Activated T-helper 1 cell treated with anti-CD3 and anti-CD28 coated beads, Interleukin-12 subunit alpha, Interleukin-12 subunit beta, Interleukin-2, Interleukin-4 antibody, amounts not matched to agents 30 ng/mL and 10 ng/mL and 1 ng/mL, durations not matched to agents 14 hours and 24 hours and 36 hours (primary cell): ENCODE measurements at regions not wholly inside any gene's neighbourhood (a gene's known extent, or its start where the extent isn't known, plus 50 kb on each side); places are given as distances from the start of the nearest gene placed in this dataset.

Experiments used
- DNase-seq: peaks from one replicate; pipeline ENCODE4 v3.0.0; 2021; ENCODE audit warnings: low spot score
- H3K27ac Mint-ChIP-seq: one replicate; pipeline ENCODE4 v1.8.0; 2021; ENCODE audit warnings: mild to moderate bottlenecking, mixed read lengths
- H3K27me3 Mint-ChIP-seq: one replicate; pipeline ENCODE4 v1.8.0; 2022; ENCODE audit warnings: mild to moderate bottlenecking, moderate library complexity, mixed read lengths; ENCODE audit not compliant: insufficient read depth
- H3K36me3 Mint-ChIP-seq: one replicate; pipeline ENCODE4 v1.8.0; 2021; ENCODE audit warnings: low read depth, mixed read lengths
- H3K4me1 Mint-ChIP-seq: one replicate; pipeline ENCODE4 v1.8.0; 2021; ENCODE audit warnings: low read depth, mixed read lengths
- H3K4me3 Mint-ChIP-seq: one replicate; pipeline ENCODE4 v1.8.0; 2021; ENCODE audit warnings: mild to moderate bottlenecking, moderate library complexity, mixed read lengths
- H3K9me3 Mint-ChIP-seq: one replicate; pipeline ENCODE4 v1.8.0; 2021; ENCODE audit warnings: mixed read lengths
- intact Hi-C: fragments of 100-400 bp; cut with micrococcal nuclease; formaldehyde crosslinking; loops from one replicate; pipeline ENCODE4 v1.15.1; 2024

DNA sequence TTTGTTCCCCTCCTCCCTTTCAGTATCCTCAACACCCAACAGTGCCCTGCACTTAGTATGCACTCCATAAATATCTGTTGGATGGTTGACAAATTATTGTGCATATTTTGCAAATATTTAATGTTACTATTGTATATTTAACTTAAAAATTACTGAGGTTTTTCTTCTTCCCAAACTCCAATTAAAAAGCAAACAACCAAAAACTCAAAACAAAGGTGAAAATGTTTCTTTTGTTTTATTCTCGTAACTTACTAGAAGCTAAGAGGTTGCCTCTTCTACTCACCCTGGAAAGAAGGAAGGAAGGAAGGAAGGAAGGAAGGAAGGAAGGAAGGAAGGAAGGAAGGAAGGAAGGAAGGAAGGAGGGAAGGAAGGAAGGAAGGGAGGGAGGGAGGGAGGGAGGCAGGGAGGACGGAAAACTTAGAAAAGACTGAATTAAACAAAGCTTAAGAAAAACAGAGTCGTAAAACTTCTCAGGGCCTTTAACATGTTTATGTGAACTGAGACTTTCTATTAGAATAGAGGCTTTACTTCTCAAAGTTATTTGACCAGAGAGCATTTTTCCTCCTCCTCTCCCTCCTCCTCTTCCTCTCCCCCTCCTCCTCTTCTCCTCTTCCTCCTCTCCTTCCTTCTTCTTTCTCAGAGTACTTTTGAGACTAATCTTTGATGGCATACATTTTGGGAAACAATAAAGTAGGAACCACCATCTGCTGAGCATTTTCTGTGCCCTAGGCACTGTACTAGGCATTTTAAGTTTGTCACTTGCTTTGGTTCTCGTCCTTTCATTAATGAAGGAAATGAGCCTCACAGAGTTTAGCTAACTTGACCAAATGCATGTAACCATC, 396.6 kb upstream of the WWC1 start:
- H3K4me3 Mint-ChIP-seq: no peak overlapping the region

DNA sequence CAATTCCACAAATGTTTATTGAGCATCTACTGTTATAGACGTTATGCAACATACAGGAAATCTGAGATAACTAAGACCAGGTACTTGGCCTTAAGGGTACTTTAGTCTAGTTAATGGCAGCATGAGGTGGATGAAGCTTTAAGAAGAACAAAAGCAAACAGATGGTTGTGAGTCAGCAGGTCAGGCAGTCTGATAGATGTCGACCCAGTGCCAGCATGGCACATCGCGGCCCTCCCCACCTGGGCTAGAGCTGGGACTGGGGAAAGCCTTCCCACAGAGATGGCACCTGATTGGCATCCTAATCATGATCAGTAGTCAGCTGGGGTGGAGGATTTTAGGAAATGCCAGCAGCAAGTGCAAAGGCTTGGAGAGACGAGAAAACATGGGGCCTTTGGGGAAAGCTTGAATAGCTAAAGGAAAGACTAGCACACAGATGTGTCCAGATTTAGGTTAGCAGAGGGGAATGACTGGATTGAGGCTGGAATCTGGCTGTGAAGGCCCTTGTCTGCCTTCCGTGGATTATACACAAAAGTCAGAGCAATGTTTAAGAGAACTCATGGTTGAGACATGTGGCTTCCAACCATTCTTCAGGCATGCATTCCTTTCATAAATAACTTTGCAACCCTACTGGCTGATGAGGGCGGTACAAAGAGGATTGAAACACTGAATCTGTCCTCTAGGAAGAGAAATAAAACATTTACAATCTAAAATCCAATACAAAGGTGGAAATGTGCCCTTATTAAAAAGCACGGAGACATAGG, 395.4 kb upstream of the WWC1 start:
- no peaks in the 10 kb centered on the region for H3K36me3 Mint-ChIP-seq
- no peak overlapping the region for H3K27ac Mint-ChIP-seq
- intact Hi-C loops: no loop called here
- H3K9me3 Mint-ChIP-seq: no peaks in the 10 kb centered on the region
- H3K27me3 Mint-ChIP-seq: no peaks in the 10 kb centered on the region
- no peak overlapping the region for H3K4me3 Mint-ChIP-seq
- no peak for DNase-seq
- no peaks in the 10 kb centered on the region for H3K4me1 Mint-ChIP-seq

More for the DNA sequence above, 396.6 kb upstream of the WWC1 start:
- no peaks in the 10 kb centered on the region for H3K4me1 Mint-ChIP-seq
- no peaks in the 10 kb centered on the region for H3K36me3 Mint-ChIP-seq
- no peaks in the 10 kb centered on the region for H3K27me3 Mint-ChIP-seq
- intact Hi-C loops: no loop called here
- no peaks in the 10 kb centered on the region for H3K9me3 Mint-ChIP-seq
- H3K27ac Mint-ChIP-seq: no peak overlapping the region
- no peak for DNase-seq

DNA sequence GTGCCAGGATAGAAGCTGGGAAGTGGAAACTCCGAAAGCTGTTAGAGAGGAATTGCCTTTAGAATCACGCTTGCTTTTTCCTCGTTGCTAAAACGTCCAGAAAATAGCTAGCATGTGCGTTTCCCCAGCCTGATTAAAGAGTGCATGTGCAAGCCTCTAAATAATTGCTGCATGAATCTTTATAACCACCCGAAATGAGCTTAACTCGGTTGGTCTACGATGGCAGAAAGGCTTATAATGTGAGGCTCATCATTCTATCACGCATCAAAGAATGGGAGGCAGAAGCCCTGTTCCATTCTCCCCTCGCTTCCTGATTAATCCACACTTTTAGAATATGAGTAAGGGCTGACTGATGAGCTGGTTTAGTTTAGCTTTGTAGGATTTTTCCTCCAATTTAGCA, 394.6 kb upstream of the WWC1 start:
- intact Hi-C loops: no loop called here
- Mint-ChIP-seq H3K27ac (no peak overlapping the region), H3K27me3 (no peaks in the 10 kb centered on the region), H3K4me1 (no peaks in the 10 kb centered on the region), H3K4me3 (no peak overlapping the region), H3K36me3 (no peaks in the 10 kb centered on the region), H3K9me3 (no peaks in the 10 kb centered on the region)
- DNase-seq: no peak

DNA sequence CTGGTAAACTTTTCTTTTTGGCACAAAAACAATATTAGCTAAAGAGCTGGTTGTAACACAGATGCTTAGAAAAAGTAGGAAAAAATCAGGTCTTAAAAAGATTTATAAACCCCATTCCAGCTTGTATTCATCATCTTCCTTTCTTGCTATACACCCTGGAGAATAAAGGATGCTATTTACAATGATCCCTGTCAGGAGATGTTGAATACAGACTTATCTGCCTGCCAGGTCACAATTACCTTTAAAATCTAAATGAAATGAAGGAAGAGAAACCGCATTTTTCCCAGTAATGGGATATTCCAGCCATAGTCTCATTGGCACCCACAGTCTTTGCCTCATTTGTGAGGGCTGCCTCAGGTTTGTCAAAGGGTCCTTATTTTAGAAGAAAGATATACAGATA, 394.1 kb upstream of the WWC1 start:
- H3K4me1 Mint-ChIP-seq: no peaks in the 10 kb centered on the region
- H3K27ac Mint-ChIP-seq: no peak overlapping the region
- H3K27me3 Mint-ChIP-seq: no peaks in the 10 kb centered on the region
- H3K4me3 Mint-ChIP-seq: no peak overlapping the region
- intact Hi-C loops: no loop called here
- H3K36me3 Mint-ChIP-seq: no peaks in the 10 kb centered on the region
- DNase-seq: no peak
- H3K9me3 Mint-ChIP-seq: no peaks in the 10 kb centered on the region

DNA sequence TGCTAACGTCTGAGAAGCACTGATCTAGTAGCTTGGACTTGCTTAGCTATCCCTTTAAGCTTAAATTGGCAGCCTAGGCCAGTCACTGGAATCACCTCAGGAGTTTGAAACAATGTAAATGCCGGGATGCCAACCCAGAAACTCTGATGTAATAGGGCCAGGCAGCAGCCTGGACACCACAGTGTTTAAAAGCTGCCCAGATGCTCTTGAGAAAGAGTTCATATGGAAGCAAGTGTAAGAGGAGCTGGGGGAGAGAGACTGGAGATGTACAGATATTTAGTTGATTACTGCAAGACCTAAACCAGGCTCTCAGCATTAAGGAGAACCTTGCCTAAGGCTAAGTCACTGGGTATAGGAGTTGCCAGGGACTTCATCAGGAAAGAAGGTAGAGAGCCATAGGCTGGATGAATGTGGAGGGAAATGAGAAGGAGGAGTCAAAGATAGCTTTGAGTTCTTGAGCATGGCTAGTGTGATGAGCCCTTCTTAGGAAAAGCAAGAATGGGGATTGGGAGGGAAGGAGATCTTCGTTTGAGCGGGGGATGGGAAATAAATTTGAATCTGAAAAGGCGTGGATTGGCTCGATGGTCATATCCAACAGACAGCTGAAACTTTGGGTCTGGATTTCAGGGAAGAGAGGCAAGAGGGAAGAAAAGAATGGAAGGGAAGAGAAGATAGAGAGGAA, 392.9 kb upstream of the WWC1 start:
- no peaks in the 10 kb centered on the region for H3K4me1 Mint-ChIP-seq
- no peak overlapping the region for H3K27ac Mint-ChIP-seq
- H3K9me3 Mint-ChIP-seq: no peaks in the 10 kb centered on the region
- no peak for DNase-seq
- intact Hi-C loops: no loop called here
- no peaks in the 10 kb centered on the region for H3K36me3 Mint-ChIP-seq
- H3K27me3 Mint-ChIP-seq: no peaks in the 10 kb centered on the region
- no peak overlapping the region for H3K4me3 Mint-ChIP-seq

DNA sequence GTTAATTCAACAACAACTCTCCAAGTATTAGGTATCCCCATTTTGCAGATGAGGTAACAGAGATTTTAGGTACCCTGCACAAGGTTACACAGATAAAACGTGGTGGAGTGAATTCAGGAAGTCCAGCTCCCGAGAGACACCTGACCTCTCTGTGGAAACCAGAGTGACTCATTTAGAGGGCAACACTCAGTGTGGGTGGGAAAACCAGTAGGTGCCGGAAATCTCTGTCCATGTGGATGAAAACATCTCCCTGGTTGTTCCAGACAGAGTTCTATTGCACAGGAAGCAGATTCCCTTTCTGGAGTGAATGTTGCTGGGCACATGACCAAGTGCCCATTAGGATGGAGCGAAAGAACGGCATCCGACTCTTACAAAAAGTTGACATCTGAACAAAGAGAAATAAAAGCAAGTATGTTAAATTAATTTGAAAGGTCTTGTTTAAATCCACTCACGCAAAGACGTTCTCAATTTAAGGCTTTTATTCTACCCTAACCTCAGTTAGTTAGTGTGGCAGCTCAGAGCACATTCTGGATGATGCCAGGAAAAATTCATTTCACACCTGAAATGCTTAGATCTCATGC, 391.9 kb upstream of the WWC1 start:
- Mint-ChIP-seq H3K27me3 (no peaks in the 10 kb centered on the region), H3K27ac (no peak overlapping the region), H3K4me1 (no peaks in the 10 kb centered on the region), H3K36me3 (no peaks in the 10 kb centered on the region), H3K4me3 (no peak overlapping the region), H3K9me3 (no peaks in the 10 kb centered on the region)
- intact Hi-C loops: no loop called here
- no peak for DNase-seq

DNA sequence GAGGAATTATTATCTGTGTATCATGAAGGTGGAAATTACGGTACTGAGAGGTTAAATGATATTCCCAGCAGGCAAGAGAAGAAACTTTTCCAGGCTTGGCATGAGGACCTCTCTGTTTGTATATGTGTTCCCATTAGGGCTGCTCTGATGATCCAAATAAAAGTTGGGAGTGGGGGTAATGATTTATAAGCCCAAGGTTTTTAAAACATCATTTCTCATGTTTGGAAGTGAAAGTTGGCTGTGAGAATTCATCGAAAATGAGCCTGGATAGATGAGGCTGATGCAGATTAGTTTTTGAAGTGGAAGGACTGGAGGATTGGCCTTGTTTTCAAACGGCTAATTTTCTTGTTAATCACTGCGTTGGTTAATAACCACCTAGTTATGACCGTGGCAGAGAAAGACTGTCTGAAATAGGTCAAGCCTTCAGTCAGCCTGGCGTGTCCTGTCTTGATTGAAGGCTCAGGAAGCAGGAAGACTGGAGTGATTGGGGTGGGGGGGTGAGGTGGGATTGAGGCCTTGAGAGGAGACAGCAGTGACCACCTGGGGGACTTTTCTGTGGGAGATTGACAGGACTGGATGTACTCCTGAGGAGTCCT, 391.0 kb upstream of the WWC1 start:
- H3K9me3 Mint-ChIP-seq: no peaks in the 10 kb centered on the region
- H3K4me1 Mint-ChIP-seq: no peaks in the 10 kb centered on the region
- intact Hi-C loops: no loop called here
- H3K36me3 Mint-ChIP-seq: no peaks in the 10 kb centered on the region
- no peak overlapping the region for H3K4me3 Mint-ChIP-seq
- H3K27ac Mint-ChIP-seq: no peak overlapping the region
- H3K27me3 Mint-ChIP-seq: no peaks in the 10 kb centered on the region
- no peak for DNase-seq

DNA sequence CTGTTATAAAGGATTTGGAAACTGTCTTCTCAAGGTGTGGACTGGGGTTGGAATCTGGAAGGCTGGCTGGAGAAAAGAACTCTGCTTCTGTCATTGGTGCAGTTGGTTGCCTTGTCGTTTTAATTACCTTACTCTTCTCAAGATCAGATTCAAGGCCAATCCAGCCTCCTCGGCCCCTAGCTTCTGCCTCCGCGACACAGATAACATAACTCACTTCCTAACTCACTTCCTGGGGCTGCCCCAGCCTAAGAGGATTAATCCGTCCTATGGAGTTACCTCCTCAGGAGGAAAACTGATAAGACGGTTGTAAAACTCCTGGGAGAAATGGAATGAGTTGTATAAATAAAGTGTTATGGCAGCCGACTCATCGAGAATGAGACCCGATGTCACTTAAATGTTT, 389.1 kb upstream of the WWC1 start:
- Mint-ChIP-seq H3K4me1 (no peaks in the 10 kb centered on the region), H3K36me3 (no peaks in the 10 kb centered on the region), H3K27ac (no peak overlapping the region), H3K27me3 (no peaks in the 10 kb centered on the region), H3K4me3 (no peak overlapping the region), H3K9me3 (no peaks in the 10 kb centered on the region)
- intact Hi-C loops: no loop called here
- DNase-seq: no peak

DNA sequence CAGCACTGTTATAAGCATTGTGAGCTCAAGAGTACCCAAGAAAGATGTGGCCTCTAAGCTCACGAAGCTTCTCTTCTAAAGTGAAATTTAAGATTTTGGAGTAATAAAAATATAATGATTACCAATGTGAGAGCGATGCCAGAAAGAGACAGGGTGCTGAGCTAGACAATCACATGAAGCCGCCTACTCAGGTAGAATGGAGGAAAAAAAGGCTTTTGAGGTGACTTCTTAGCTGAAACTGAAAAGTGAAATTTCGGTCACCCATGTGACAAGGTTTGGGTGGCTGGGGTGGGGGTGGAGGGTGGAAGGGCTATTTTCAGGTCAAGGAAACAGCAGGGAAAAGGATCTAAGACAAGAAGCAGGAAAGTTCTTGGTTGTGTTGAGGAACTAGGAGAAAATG, 388.2 kb upstream of the WWC1 start:
- no peaks in the 10 kb centered on the region for H3K36me3 Mint-ChIP-seq
- no peak overlapping the region for H3K27ac Mint-ChIP-seq
- intact Hi-C loops: no loop called here
- no peaks in the 10 kb centered on the region for H3K27me3 Mint-ChIP-seq
- no peak for DNase-seq
- H3K4me1 Mint-ChIP-seq: no peaks in the 10 kb centered on the region
- no peaks in the 10 kb centered on the region for H3K9me3 Mint-ChIP-seq
- no peak overlapping the region for H3K4me3 Mint-ChIP-seq

DNA sequence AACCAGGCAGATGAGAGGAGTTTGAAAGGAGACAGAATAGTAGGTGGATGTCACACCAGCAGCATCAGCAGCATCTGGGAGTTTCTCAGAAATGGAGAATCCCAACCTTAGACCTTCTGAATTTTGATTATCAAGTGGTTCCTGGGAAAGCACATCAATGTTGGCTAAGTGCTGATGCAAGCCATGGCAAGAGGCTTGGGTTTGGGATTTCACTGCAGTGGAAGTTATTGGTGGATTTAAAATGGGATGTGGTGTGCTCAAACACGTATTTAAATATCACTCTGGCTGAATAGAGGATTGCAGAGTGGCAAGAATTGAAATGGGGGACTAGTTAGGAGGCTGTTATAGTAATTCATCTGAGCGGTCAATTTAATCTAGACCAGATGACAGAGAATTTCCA, 387.8 kb upstream of the WWC1 start:
- no peaks in the 10 kb centered on the region for H3K9me3 Mint-ChIP-seq
- intact Hi-C loops: no loop called here
- DNase-seq: no peak
- no peak overlapping the region for H3K27ac Mint-ChIP-seq
- no peaks in the 10 kb centered on the region for H3K36me3 Mint-ChIP-seq
- H3K4me1 Mint-ChIP-seq: no peaks in the 10 kb centered on the region
- no peaks in the 10 kb centered on the region for H3K27me3 Mint-ChIP-seq
- no peak overlapping the region for H3K4me3 Mint-ChIP-seq

DNA sequence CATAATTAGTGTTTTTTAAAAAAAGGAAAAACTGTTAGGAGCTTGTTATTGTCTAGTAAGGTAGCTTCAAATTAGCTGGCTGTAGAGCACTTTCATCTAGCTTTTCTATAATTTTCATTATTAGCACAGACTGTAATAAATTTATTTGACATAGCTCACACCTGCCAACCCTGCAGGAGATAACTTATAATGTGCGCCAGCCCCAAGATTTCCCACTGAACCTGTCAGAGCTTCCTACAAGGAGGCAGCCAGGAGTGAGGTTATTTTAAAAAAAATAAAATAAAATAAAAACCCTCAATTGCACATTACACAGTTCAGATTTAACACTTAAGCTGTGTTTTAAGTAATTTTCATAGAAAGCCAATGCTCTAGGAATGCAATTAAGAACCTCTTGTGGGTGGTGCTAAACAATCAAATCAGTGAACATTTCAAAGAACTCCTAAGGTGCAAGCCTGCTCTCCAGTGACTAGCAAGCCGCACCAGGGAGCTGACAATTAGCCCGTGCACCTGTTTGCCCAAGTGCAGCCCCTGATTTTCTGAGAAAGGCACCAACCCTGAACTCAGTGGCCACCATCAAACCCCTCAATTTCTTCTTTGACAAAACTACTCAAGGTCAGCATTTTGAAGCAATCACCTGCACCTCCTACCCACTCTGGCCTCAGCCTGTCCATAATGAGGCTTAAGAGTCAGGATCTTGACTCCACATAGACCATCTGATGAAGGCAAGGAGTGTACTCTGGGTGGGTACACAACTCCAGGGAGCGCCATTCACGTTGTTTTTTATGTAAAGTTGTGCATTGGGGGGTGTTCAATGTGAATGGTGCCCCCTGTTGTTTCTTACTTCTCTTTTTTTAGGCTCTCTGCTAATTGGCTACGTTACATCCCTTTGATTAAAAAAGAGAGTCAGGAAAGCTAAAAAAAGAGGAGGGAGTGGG, 385.3 kb upstream of the WWC1 start:
- Mint-ChIP-seq H3K9me3 (no peaks in the 10 kb centered on the region), H3K36me3 (no peaks in the 10 kb centered on the region), H3K4me3 (no peak overlapping the region), H3K4me1 (no peaks in the 10 kb centered on the region), H3K27me3 (no peaks in the 10 kb centered on the region), H3K27ac (no peak overlapping the region)
- intact Hi-C loops: no loop called here
- DNase-seq: no peak

DNA sequence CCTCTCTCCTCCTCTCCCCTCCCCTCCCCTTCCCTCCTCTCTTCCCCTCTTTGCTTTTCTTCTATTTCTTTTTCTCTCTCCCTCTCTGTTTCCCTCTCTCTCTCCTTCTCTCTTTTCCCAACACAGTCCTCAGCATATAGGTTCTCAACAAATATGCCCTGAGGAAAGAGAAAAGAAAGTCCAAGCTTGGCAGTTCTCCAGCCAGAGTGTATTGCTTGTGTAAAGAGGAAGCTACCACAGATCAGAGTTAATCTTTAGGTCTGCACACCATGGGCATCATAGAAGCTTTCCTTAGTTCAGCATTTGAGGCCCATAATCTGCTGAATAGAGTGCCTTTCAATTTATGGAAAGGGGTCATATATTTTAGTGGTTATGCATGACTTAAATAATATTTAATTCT, 382.8 kb upstream of the WWC1 start:
- no peaks in the 10 kb centered on the region for H3K4me1 Mint-ChIP-seq
- H3K9me3 Mint-ChIP-seq: no peaks in the 10 kb centered on the region
- H3K36me3 Mint-ChIP-seq: no peaks in the 10 kb centered on the region
- DNase-seq: no peak
- no peak overlapping the region for H3K27ac Mint-ChIP-seq
- intact Hi-C loops: no loop called here
- H3K4me3 Mint-ChIP-seq: no peak overlapping the region
- H3K27me3 Mint-ChIP-seq: no peaks in the 10 kb centered on the region
